ENCODE measurements at regions not wholly inside any gene's neighbourhood (a gene's known extent, or its start where the extent isn't known, plus 50 kb on each side); places are given as distances from the start of the nearest gene placed in this dataset.
"Not testable (repeated sequence)": the region's sequence is repeated elsewhere in the genome, so short reads cannot be mapped to it uniquely, and the experiment has no call there.

DNA sequence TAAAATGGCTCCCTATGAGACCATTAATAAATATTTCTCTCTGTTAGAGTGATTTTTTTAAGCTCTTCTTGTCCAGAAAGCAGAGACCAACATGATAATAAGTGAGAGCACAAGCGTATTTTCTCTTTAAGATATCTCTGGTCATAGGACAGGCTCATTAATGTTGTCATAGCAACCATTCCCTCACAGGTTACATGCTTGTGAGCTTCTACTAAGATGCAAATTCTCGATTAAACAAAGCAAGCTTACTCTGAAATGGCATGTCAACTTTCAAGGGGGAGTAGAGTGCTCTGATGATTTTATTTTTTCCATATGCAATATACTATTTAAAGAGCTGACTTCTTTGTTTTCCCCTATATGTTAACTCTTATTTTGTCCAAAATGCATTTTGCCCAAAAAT lies 487.2 kb upstream of the LCORL start:
- DNase-seq (ENCODE audit: low read depth in 2 of 2), result no peak

- DNase-seq (ENCODE audit: low read depth in 2 of 2), result no peak
Measured at GRCh38 chr4:18480928-18481327, 459.4 kb upstream of the LCORL start.

DNA sequence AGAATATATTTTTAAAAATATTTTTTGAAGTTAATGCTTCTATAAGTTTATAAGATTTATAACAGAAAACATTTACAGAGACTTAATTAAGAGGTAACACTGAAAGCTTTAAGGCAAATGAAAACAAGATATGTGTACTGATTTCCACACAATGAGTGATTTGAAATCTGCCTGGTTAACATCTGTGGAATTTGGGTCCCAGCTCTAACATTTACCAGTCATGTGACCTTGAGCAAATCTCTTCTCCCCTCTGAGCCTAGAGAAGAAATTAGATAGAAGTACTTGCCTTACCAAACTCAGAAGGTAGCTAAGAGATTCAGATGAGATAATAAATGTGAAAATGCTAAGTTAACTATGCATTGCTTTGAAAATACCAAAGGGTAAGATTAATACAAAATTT lies 458.8 kb upstream of the LCORL start:
- DNase-seq (ENCODE audit: low read depth in 2 of 2), result no peak

DNA sequence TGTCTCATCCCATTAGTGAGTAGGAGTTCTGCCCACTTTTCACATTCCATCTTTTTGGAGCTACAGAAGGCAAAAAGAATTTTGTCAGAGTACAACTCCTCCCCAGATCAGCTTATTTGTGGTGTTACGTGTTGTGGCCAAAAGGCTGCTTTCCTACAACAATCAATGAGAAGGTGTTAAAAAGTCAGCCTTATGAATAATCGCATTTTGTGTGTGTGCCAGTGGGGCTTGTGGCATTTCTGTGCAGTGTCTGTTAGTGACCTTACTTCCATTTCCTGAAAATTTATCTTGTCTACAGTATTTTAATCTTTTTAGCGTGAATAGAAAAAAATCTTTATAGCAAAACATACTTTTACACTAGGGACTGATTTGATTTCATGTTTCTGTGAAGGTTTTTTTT lies 458.3 kb upstream of the LCORL start:
- no peak for DNase-seq (ENCODE audit: low read depth in 2 of 2)

DNA sequence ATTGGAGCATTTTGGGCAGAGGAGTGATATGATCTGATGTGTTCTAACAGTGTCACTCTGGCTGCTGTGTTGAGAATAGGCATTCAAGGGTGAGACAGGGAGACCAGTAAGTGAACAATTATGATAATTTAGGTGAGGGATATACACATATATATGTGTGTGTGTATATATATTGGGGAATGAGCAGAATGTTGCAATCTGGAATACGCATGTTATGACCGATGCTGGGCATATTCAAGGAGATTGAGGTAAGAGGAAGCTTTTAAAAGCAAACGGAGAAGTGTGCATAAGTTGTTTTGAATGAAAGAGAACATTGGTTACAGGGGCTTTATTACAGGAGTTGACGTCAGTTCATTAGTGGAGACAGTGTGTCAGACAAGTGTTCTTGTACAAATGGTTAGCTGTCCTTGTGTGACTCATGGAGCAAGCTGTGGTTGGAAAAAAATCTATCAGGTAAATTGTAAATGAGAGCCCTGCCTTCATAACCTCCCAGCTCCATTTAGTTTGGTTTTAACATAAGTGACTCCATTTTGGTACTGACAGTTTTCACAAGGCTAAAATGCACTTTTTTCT lies 442.5 kb upstream of the LCORL start:
- no peak for DNase-seq (ENCODE audit: low read depth in 2 of 2)

GRCh38 chr4:18458465-18458864 lies 436.9 kb upstream of the LCORL start:
- DNase-seq (ENCODE audit: low read depth in 2 of 2), result no peak

GRCh38 chr4:18454349-18454748 lies 432.8 kb upstream of the LCORL start:
- no peak for DNase-seq (ENCODE audit: low read depth in 2 of 2)

GRCh38 chr4:18445110-18445509 lies 423.6 kb upstream of the LCORL start:
- no peak for DNase-seq (ENCODE audit: low read depth in 2 of 2)

DNA sequence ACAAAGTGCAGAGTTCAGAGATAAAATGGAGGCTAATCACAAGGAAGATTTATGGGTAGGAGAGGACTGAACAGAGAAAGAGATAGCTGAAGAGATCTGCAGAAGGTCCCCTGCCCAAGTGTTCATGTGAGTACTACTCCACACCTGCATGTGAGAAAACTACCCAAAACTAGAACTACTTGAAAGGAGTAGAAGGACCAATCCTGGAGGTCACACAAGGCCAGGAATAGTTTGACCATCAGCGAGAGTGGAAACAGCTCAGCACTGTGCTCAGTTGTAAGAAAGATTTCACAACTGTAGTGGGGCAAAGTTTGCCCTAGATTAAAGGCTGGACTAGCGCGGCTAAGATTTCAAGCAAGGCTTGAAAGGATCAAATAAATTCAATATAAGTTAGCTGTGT lies 422.7 kb upstream of the LCORL start:
- DNase-seq (ENCODE audit: low read depth in 2 of 2), result no peak

DNA sequence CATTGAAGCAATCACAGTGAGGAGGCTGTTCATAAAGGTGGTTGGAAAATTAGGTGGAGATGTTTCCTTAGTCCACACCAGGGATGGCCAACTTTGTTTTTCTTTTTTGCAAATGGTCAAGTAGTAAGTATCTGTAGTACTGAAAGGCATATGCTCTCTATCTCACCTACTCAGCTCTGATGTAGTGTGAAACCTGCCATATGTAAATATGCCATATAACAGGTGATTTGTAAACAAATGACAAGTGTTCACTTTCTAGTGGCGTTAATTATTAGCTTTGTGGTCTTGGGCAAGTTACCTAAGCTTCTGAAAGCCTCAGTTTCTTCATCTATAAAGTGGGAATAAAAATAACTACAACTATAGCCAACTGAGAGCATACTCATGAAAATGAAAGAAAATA lies 421.4 kb upstream of the LCORL start:
- DNase-seq (ENCODE audit: low read depth in 2 of 2), result no peak

- DNase-seq (ENCODE audit: low read depth in 2 of 2), result no peak
Measured at GRCh38 chr4:18441676-18442075, 420.1 kb upstream of the LCORL start.

GRCh38 chr4:18441203-18441590 lies 419.6 kb upstream of the LCORL start:
- DNase-seq (ENCODE audit: low read depth in 2 of 2), result no peak

GRCh38 chr4:18440527-18441202 lies 419.1 kb upstream of the LCORL start:
- no peak for DNase-seq (ENCODE audit: low read depth in 2 of 2)

DNA sequence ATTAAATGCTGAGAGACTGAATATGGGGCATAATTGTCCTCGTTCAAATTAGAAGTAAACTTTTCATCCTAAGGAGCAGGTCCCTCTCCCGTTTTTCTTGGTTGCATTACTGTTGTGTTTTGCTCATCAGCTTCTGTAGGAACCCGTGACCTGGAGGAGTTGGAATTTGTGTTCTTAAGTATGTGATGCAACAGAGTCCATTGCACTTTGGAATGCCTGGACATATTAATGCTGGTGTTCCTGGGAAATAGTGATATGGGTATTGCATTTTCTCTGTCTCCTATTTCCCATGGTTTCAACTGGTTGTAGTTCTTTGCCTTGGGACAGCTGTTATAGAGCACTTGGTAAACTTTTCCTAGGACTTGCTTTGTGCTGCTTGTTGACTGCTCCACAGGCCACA lies 417.8 kb upstream of the LCORL start:
- no peak for DNase-seq (ENCODE audit: low read depth in 2 of 2)

DNA sequence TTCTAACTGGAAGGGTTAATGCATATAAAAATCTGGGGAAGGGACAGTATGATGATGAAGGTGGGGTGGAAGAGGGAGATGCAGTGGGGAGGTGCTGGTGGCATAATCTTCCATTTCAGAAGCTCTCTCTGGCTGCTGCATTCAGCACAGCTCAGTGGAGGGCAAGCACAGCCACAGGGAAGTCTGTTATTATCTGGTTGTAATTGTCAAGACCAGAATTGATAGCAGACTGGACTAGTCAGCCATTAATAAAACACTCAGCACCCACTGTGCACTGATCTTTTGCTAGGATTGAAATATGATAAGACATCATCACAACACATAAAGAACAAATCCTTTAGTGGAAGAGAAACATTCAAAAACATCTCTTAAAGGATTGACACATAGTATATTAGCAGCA lies 414.2 kb upstream of the LCORL start:
- no peak for DNase-seq (ENCODE audit: low read depth in 2 of 2)

DNA sequence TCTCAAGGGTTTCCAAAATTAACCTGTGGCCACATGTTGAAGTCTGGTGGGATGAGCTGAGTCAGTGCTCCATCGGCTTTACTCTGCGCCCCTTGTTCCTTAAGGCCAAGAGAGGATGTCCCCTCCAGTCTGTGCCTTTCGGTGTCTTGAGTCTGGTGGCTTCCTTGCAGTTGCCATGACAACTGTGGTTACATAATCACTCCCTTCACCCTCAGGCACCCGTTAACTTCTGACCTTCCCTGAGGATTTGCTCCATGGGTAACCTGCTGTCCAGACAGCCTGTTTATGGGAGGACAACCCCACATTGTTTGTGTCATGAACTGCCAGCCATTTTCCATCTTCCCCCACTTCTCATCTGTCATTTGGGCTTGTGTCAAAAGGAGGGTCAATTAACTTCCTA lies 401.1 kb upstream of the LCORL start:
- DNase-seq (ENCODE audit: low read depth in 2 of 2), result no peak

DNA sequence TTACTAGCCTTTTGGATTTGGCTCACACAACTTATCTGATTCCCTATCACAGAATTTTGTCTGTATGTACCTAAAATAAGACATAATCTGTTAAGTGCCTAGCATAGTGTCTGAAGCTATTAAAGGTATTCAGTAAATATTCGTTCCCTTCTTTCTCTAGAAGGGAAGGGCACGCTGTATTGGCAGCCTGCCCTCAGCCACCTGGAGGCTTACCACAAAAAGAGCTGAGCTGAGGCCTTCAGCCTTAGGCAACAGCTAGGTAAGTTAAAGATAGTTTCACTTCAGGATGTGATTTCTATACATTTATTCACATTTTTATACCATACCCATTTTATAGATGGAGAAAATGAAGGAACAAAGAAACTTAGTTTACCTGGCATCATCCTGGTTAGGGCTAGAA lies 400.0 kb upstream of the LCORL start:
- DNase-seq (ENCODE audit: low read depth in 2 of 2), result no peak

DNA sequence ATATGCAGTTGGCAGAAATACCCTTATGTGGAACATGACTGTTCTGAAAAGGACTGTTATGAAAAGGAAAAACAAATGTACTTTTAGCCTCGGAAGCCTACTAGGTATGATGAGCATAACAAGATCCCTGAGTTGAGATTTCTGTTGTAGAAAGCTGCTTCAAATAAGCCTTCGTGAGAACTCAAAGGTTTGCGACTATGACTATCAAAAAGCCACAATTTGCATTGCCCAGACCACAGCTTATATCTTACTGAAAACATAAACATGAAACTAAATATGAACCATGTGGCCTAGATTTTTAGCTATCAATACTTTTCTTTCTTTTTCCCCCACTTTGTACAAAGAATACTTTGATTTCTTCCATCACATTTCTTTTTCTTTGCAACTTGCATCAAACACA lies 398.2 kb upstream of the LCORL start:
- no peak for DNase-seq (ENCODE audit: low read depth in 2 of 2)

DNA sequence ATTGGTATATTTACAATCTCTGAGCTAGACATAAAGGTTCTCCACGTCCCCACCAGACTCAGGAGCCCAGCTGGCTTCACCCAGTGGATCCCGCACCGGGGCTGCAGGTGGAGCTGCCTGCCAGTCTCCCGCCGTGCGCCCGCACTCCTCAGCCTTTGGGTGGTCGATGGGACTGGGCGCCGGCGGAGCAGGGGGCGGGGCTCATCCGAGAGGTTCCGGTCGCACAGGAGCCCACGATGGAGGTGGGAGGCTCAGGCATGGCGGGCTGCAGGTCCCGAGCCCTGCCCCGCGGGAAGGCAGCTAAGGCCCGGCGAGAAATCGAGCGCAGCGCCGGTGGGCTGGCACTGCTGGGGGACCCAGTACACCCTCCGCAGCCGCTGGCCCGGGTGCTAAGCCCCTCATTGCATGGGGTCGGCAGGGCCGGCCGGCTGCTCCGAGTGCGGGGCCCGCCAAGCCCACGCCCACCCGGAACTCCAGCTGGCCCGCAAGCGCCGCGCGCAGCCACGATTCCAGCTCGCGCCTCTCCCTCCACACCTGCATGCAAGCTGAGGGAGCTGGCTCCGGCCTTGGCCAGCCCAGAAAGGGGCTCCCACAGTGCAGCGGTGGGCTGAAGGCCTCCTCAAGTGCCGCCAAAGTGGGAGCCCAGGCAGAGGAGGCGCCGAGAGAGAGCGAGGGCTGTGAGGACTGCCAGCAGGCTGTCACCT lies 396.8 kb upstream of the LCORL start:
- not testable (repeated sequence) for DNase-seq (ENCODE audit: low read depth in 2 of 2)

GRCh38 chr4:18417651-18418050 lies 396.1 kb upstream of the LCORL start:
- DNase-seq (ENCODE audit: low read depth in 2 of 2), result not testable (repeated sequence)

DNA sequence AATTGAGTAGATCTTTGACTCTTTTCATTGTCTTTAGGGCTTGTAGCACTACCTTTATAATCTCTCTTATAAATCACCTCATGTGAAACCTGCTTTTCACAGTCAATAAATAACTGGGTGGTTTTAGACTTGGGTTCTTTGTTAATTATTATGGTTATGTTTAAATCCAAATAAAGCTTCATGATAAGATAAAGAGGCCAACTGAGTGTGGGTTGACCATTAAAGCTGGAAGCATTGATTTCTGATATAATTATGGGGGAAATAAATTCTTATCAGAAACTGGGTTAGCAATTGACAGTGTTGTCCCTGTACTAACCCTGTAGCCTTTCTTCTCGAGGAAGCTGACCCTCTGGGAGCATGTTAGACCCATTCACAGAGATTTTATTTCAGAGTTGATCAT lies 384.7 kb upstream of the LCORL start:
- DNase-seq (ENCODE audit: low read depth in 2 of 2), result no peak

- DNase-seq (ENCODE audit: low read depth in 2 of 2), result no peak
Measured at GRCh38 chr4:18405054-18405453, 383.5 kb upstream of the LCORL start.

DNA sequence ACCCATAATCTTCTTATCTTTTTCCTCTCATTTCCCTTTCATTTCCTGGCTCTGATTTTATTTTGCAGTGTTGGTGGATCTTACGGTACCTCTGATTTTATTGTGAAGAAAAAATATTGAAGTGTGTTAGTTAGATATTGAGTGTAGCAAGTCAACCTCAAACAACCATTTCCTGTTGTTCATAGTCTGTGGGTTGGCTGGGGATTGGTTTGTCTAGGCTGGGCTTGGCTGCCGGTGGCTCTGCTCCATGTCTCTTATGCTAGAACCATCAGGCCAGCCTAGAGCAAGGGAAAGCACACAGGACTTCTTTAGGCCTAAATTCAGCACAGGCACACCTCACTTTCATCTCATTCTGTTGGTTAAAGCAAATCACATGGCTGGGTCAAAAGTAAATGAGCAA lies 383.1 kb upstream of the LCORL start:
- DNase-seq (ENCODE audit: low read depth in 2 of 2), result no peak

Measured in dermis microvascular lymphatic vessel endothelial cell (primary cell).